Kidney (tissue), 10 donors: ENCODE measurements at regions not wholly inside any gene's neighbourhood (a gene's known extent, or its start where the extent isn't known, plus 50 kb on each side); places are given as distances from the start of the nearest gene placed in this dataset.
"Not testable (repeated sequence)": the region's sequence is repeated elsewhere in the genome, so short reads cannot be mapped to it uniquely, and the experiment has no call there.

ENCODE experiments used
- DNase-seq, 5 donors: peaks; one replicate each; pipeline ENCODE4 v3.0.0-alpha.2; 2013 to 2020
- FAIRE-seq: peaks from 2 replicates; lab custom pipeline; 2012; peaks lifted over from hg19 to GRCh38; lab: Jason Lieb, UNC
- H3K27ac ChIP-seq, 2 donors: one replicate each; pipeline ENCODE4 v1.7.0; 2013; ENCODE audit warnings: low read depth in 2 of 2, low read length in 2 of 2, inconsistent platforms in 1 of 2
- H3K27me3 ChIP-seq: one replicate; pipeline ENCODE4 v1.7.1; 2013; ENCODE audit warnings: low read length, inconsistent platforms; ENCODE audit not compliant: control insufficient read depth, insufficient read depth
- H3K36me3 ChIP-seq, 3 donors: one replicate each; pipeline versions ENCODE4 v1.7.0 to v1.7.1; 2013; ENCODE audit warnings: low read length in 3 of 3, control low read depth in 1 of 3, inconsistent platforms in 1 of 3; ENCODE audit not compliant: insufficient read depth in 3 of 3, control insufficient read depth in 2 of 3
- H3K4me1 ChIP-seq, 3 donors: one replicate each; pipeline versions ENCODE4 v1.7.0 to v1.7.1; 2013; ENCODE audit warnings: low read length in 3 of 3, inconsistent platforms in 1 of 3, low read depth in 1 of 3; ENCODE audit not compliant: control insufficient read depth in 2 of 3, insufficient read depth in 2 of 3
- H3K4me3 ChIP-seq, 3 donors: one replicate each; pipeline versions ENCODE4 v1.7.0 to v1.8.1; 2013; ENCODE audit warnings: low read length in 3 of 3, control low read depth in 1 of 3, inconsistent platforms in 1 of 3
- H3K9ac ChIP-seq, 3 donors: one replicate each; pipeline versions ENCODE4 v1.7.0 to v1.7.1; 2013; ENCODE audit warnings: low read length in 3 of 3, control low read depth in 1 of 3, inconsistent platforms in 1 of 3
- H3K9me3 ChIP-seq, 3 donors: one replicate each; pipeline versions ENCODE4 v1.7.0 to v1.7.1; 2013; ENCODE audit warnings: low read length in 3 of 3, control low read depth in 1 of 3, inconsistent platforms in 1 of 3; ENCODE audit not compliant: control insufficient read depth in 2 of 3, insufficient read depth in 1 of 3
- intact Hi-C: fragments of 100-400 bp; cut with DNase I; formaldehyde crosslinking; loops from one replicate; pipeline ENCODE4 v1.11.1; 2022
- donor health status: control.
- donor health status: control.
- donor health status: DM: yes; HTN: yes; CAD: no.
- donor health status: Normal renal cell carcinoma (clear cell type).

DNA sequence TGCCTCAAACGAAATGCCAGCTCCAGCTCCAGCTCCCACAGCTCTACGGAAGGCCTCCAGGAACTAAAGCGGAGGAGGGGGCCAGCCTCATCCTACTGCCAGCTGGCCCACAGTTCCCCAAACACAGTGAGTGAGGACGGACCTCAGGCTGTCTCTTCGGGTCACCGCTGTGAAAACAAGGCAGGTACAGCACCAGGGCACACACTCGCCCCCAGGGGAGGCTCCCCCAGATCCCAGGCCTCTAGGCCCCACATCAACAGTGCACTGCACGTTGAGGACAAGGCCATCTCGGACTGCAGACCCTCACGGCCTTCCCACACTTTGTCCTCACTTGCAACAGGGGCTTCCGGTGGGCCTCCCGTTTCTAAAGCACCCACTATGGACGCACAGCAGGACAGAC, 95.0 kb downstream of the GTF2H2C_2 start:
- H3K36me3 ChIP-seq, H3K9me3 ChIP-seq, FAIRE-seq, H3K27me3 ChIP-seq, DNase-seq, H3K4me3 ChIP-seq, H3K9ac ChIP-seq, H3K27ac ChIP-seq, H3K4me1 ChIP-seq, intact Hi-C loops: not testable (repeated sequence)

DNA sequence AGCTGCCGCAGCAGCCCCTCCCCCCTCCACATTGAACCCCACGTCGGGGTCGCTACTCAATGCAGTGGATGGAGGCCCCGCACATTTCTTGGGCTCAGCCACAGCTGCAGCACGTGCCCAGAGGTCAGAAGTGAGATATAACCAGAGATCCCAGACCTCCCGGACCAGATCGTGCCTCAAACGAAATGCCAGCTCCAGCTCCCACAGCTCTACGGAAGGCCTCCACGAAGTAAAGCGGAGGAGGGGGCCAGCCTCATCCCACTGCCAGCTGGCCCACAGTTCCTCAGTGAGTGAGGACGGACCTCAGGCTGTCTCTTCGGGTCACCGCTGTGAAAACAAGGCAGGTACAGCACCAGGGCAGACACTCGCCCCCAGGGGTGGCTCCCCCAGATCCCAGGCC, 95.6 kb downstream of the GTF2H2C_2 start:
- H3K36me3 ChIP-seq, intact Hi-C loops, H3K9ac ChIP-seq, FAIRE-seq, H3K9me3 ChIP-seq, H3K4me1 ChIP-seq, H3K27me3 ChIP-seq, H3K27ac ChIP-seq, H3K4me3 ChIP-seq: not testable (repeated sequence)
- peak in 4 of 5 donors; percentile 3 to 29 (median 10) for DNase-seq
